ENCODE measurements at regions not wholly inside any gene's neighbourhood (a gene's known extent, or its start where the extent isn't known, plus 50 kb on each side); places are given as distances from the start of the nearest gene placed in this dataset.

DNA sequence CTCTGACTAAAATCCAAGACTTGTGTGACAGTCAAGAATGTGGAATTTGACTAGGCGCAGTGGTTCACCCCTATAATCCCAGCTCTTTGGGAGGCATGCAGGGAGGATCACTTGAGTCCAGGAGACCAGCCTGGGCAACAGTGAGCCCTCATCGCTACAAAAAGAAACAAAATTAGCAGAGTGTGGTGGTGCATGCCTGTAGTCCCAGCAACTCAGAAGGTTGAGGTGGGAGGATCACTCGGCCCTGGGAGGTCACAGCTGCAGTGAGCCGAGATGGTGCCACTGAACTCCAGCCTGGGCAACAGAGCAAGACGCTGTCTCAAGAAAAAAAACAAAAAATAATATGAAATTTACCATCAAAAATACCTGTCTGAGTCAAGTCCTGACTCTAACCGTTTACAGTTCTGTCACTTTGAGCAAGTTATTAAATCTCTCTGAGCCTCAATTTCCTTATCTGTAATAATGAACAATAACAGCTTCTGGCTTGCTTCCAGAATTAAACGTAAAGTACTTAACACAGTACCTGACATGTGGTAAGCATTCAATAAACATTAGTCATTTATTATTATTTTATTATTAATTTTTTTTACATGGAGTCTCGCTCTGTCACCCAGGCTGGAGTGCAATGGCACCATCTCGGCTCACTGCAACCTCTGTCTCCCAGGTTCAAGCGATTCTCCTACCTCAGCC is 204.6 kb upstream of the TSC22D1 start:
- TF ChIP-seq, protein P1, sequence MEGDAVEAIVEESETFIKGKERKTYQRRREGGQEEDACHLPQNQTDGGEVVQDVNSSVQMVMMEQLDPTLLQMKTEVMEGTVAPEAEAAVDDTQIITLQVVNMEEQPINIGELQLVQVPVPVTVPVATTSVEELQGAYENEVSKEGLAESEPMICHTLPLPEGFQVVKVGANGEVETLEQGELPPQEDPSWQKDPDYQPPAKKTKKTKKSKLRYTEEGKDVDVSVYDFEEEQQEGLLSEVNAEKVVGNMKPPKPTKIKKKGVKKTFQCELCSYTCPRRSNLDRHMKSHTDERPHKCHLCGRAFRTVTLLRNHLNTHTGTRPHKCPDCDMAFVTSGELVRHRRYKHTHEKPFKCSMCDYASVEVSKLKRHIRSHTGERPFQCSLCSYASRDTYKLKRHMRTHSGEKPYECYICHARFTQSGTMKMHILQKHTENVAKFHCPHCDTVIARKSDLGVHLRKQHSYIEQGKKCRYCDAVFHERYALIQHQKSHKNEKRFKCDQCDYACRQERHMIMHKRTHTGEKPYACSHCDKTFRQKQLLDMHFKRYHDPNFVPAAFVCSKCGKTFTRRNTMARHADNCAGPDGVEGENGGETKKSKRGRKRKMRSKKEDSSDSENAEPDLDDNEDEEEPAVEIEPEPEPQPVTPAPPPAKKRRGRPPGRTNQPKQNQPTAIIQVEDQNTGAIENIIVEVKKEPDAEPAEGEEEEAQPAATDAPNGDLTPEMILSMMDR (IDR thresholded peaks at IDR 0.05; ENCODE audit: low read depth, low read length) = no peak
- no peak for TF ChIP-seq EZH2phosphoT487 (IDR thresholded peaks at IDR 0.05; ENCODE audit: low read depth)
